GM08714 (cell line): ENCODE measurements at regions not wholly inside any gene's neighbourhood (a gene's known extent, or its start where the extent isn't known, plus 50 kb on each side); places are given as distances from the start of the nearest gene placed in this dataset.

Experiments used
- H3K4me3 ChIP-seq: fragments of 200-500 bp; sonication (Bioruptor generic); 2 replicates; pipeline ENCODE4 v1.5.1; 2014; ENCODE audit warnings: mild to moderate bottlenecking, low read length, inconsistent platforms
- ZNF274 ChIP-seq: IDR thresholded peaks from 2 replicates; pipeline ENCODE4 v1.6.1; 2012; ENCODE audit warnings: mild to moderate bottlenecking, low read depth, low read length

- TF ChIP-seq ZNF274 = no peak
- H3K4me3 ChIP-seq = no peak overlapping the region
Measured at GRCh38 chr12:125892276-125892675, 827.0 kb downstream of the AACS start.

- no peak for TF ChIP-seq ZNF274
Measured at GRCh38 chr12:125902991-125903390, 837.8 kb downstream of the AACS start.

GRCh38 chr12:125907351-125907750, 842.1 kb downstream of the AACS start:
- no peak for TF ChIP-seq ZNF274
- no peak overlapping the region for H3K4me3 ChIP-seq

More at GRCh38 chr12:125902991-125903390, 837.8 kb downstream of the AACS start:
- H3K4me3 ChIP-seq = no peak overlapping the region

- no peak overlapping the region for H3K4me3 ChIP-seq
- TF ChIP-seq ZNF274 = no peak
Measured at GRCh38 chr12:125919856-125920470, 854.7 kb downstream of the AACS start.

- no peak for TF ChIP-seq ZNF274
- H3K4me3 ChIP-seq = no peak overlapping the region
Measured at GRCh38 chr12:125922330-125922729, 857.1 kb downstream of the AACS start.

- H3K4me3 ChIP-seq = no peak overlapping the region
- no peak for TF ChIP-seq ZNF274
Measured at GRCh38 chr12:125936502-125936901, 871.3 kb downstream of the AACS start.

- no peak overlapping the region for H3K4me3 ChIP-seq
- TF ChIP-seq ZNF274 = no peak
Measured at GRCh38 chr12:125944446-125944845, 879.2 kb downstream of the AACS start.

- TF ChIP-seq ZNF274 = no peak
- H3K4me3 ChIP-seq = no peak overlapping the region
Measured at GRCh38 chr12:125949471-125949870, 884.2 kb downstream of the AACS start.

- no peak overlapping the region for H3K4me3 ChIP-seq
- no peak for TF ChIP-seq ZNF274
Measured at GRCh38 chr12:125954362-125954761, 889.1 kb downstream of the AACS start.

- no peak for TF ChIP-seq ZNF274
- no peak overlapping the region for H3K4me3 ChIP-seq
Measured at GRCh38 chr12:125956186-125956585, 891.0 kb downstream of the AACS start.

GRCh38 chr12:125966641-125967040, 901.4 kb downstream of the AACS start:
- TF ChIP-seq ZNF274 = no peak
- no peak overlapping the region for H3K4me3 ChIP-seq

- no peak overlapping the region for H3K4me3 ChIP-seq
- no peak for TF ChIP-seq ZNF274
Measured at GRCh38 chr12:125968413-125968812, 903.2 kb downstream of the AACS start.

- no peak for TF ChIP-seq ZNF274
- H3K4me3 ChIP-seq = no peak overlapping the region
Measured at GRCh38 chr12:125971981-125972380, 906.7 kb downstream of the AACS start.

GRCh38 chr12:125978286-125978685, 913.1 kb downstream of the AACS start:
- no peak overlapping the region for H3K4me3 ChIP-seq
- no peak for TF ChIP-seq ZNF274

GRCh38 chr12:125981610-125982253, 916.5 kb downstream of the AACS start:
- TF ChIP-seq ZNF274 = no peak
- no peak overlapping the region for H3K4me3 ChIP-seq
